Body of pancreas (tissue), 4 donors: ENCODE measurements at regions not wholly inside any gene's neighbourhood (a gene's known extent, or its start where the extent isn't known, plus 50 kb on each side); places are given as distances from the start of the nearest gene placed in this dataset.

Experiments used
- CTCF ChIP-seq, 7 experiments: fragments of 450-650 bp in 4 of 7; fragments of 200-600 bp in 3 of 7; sonication (generic) in 3 of 7; IDR thresholded peaks; one replicate each; pipeline ENCODE4 v1.5.1; 2016 to 2019; ENCODE audit warnings: antibody characterized with exemption in 7 of 7
- POLR2A ChIP-seq, 3 donors: fragments of 450-650 bp; IDR thresholded peaks; one replicate each; pipeline ENCODE4 v1.6.1; 2016; ENCODE audit warnings: antibody characterized with exemption in 3 of 3, mild to moderate bottlenecking in 2 of 3

GRCh38 chr11:112902361-112903011, 58.7 kb upstream of the NCAM1 start:
- TF ChIP-seq CTCF (IDR thresholded peaks at IDR 0.05) = no peak
- no peak for TF ChIP-seq POLR2A (IDR thresholded peaks at IDR 0.05)
